Type B pancreatic cell (in vitro differentiated cells): ENCODE measurements at regions not wholly inside any gene's neighbourhood (a gene's known extent, or its start where the extent isn't known, plus 50 kb on each side); places are given as distances from the start of the nearest gene placed in this dataset.

Experiments used
- DNase-seq: peaks from one replicate; pipeline ENCODE4 v3.0.0; 2021; ENCODE audit warnings: mixed read lengths; ENCODE audit not compliant: unreplicated experiment; ENCODE audit errors: extremely low spot score
- H3K27ac Mint-ChIP-seq: 2 replicates; pipeline ENCODE4 v1.8.0; 2021; ENCODE audit warnings: mild to moderate bottlenecking, mixed read lengths
- H3K27me3 Mint-ChIP-seq: 2 replicates; pipeline ENCODE4 v1.8.0; 2021; ENCODE audit warnings: mixed read lengths
- H3K36me3 Mint-ChIP-seq: 2 replicates; pipeline ENCODE4 v1.8.0; 2021; ENCODE audit warnings: mixed read lengths
- H3K4me1 Mint-ChIP-seq: one replicate; pipeline ENCODE4 v1.8.0; 2021; ENCODE audit warnings: mixed read lengths; ENCODE audit not compliant: unreplicated experiment
- H3K4me3 Mint-ChIP-seq: 2 replicates; pipeline ENCODE4 v1.8.0; 2021; ENCODE audit warnings: mild to moderate bottlenecking, mixed read lengths
- H3K9me3 Mint-ChIP-seq: 2 replicates; pipeline ENCODE4 v1.8.0; 2021; ENCODE audit warnings: mixed read lengths
- TF ChIP-seq, protein P1 (sequence below): fragments of 200-600 bp; sonication (generic); conservative IDR thresholded peaks from 2 replicates; pipeline ENCODE4 v1.5.0; 2021; ENCODE audit warnings: antibody characterized with exemption, mild to moderate bottlenecking

DNA sequence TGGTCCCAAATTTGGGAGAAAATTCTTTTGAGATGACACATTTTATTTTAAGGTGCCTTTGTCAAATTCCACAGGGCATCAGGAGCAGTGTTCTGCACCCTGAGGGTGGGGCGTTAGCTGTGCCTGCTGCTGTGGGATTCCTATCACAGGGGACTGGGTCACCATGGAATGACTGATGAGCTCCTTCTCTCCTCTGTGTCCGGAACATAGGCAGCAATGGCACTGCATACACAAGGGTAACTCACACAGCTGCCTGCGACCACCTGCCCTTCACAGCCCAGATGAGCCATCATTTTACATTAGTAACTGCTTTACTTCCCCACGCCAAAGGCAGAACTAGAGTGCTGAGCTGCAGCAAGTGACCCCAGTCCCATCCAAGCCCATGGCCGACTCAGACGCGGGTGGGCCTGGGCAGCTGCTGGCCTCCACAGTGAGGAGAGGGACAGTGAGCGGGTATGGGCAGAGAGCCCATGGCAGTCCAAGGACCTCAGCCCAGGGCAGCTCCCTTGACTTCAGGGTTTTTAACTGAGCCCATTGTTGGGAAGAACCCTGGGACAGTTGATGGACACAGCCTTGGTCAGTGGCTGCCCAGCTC lies 93.7 kb downstream of the GADD45G start:
- H3K4me1 Mint-ChIP-seq: peaks cover 8% of the 10 kb centered on the region

DNA sequence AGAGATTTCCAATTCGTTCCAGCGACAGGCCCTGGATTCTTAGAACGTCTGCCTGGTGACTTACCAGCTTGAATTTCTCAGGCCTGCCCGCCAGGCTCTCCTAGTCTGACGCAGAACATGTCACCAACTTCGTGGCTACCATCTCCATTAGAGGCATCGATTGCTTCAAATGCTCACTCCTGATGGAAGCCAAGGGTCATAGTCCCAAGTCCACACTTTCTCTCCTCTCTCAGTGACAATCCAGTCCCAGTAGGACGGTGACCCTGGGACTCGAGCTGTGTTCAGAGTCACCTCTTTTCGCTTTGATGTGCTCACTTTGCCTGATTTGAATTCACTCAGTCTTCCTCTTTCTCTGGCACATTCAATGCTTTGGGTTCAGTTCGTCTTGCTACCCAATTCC lies 94.8 kb downstream of the GADD45G start:
- peaks cover 9% of the 10 kb centered on the region for H3K27me3 Mint-ChIP-seq
- H3K9me3 Mint-ChIP-seq: no peaks in the 10 kb centered on the region
- TF ChIP-seq, protein P1, sequence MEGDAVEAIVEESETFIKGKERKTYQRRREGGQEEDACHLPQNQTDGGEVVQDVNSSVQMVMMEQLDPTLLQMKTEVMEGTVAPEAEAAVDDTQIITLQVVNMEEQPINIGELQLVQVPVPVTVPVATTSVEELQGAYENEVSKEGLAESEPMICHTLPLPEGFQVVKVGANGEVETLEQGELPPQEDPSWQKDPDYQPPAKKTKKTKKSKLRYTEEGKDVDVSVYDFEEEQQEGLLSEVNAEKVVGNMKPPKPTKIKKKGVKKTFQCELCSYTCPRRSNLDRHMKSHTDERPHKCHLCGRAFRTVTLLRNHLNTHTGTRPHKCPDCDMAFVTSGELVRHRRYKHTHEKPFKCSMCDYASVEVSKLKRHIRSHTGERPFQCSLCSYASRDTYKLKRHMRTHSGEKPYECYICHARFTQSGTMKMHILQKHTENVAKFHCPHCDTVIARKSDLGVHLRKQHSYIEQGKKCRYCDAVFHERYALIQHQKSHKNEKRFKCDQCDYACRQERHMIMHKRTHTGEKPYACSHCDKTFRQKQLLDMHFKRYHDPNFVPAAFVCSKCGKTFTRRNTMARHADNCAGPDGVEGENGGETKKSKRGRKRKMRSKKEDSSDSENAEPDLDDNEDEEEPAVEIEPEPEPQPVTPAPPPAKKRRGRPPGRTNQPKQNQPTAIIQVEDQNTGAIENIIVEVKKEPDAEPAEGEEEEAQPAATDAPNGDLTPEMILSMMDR: no peak
- no peaks in the 10 kb centered on the region for H3K36me3 Mint-ChIP-seq
- H3K27ac Mint-ChIP-seq: no peak overlapping the region
- peaks cover 8% of the 10 kb centered on the region for H3K4me1 Mint-ChIP-seq
- DNase-seq: no peak
- H3K4me3 Mint-ChIP-seq: no peak overlapping the region

More for the DNA sequence above, 93.7 kb downstream of the GADD45G start:
- H3K4me3 Mint-ChIP-seq: no peak overlapping the region
- no peaks in the 10 kb centered on the region for H3K36me3 Mint-ChIP-seq
- H3K9me3 Mint-ChIP-seq: no peaks in the 10 kb centered on the region
- TF ChIP-seq, protein P1: no peak
- no peak overlapping the region for H3K27ac Mint-ChIP-seq
- H3K27me3 Mint-ChIP-seq: peaks cover 9% of the 10 kb centered on the region
- no peak for DNase-seq

DNA sequence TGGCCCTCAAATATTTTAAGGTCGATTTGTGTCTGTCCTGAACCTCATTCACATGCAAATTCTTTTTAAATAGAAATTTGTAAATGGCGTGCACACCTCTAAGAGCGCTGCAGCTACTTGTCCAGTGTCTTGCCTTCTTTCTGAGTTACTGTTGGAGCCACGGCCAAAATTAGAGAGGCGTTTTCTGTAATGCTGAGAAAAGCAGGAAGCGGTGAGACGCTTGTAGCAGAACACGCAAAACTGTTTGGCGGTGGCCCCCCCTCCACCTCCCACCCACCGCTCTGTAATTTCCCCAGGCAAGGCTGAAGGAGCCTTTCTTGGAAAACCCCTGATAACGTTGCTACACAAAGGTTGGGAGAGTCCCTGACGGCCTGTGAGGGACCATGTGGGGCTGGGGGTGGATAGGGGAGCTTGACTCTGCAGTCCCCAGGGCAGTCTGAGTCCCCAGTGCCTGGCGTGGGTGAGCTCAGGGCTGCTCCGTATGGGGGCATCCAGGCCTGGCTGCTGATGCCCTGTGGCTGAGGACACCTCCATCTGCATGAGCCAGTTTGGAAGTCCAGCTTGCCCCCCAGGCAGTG lies 96.5 kb downstream of the GADD45G start:
- Mint-ChIP-seq H3K27me3 (peaks cover 15% of the 10 kb centered on the region), H3K4me1 (peaks cover 4% of the 10 kb centered on the region), H3K36me3 (no peaks in the 10 kb centered on the region), H3K27ac (no peak overlapping the region), H3K9me3 (no peaks in the 10 kb centered on the region), H3K4me3 (no peak overlapping the region)
- TF ChIP-seq, protein P1: no peak
- no peak for DNase-seq

- TF ChIP-seq, protein P1: no peak
- Mint-ChIP-seq H3K27me3 (peaks cover 15% of the 10 kb centered on the region), H3K4me1 (peaks cover 4% of the 10 kb centered on the region), H3K4me3 (no peak overlapping the region), H3K36me3 (no peaks in the 10 kb centered on the region), H3K9me3 (no peaks in the 10 kb centered on the region), H3K27ac (no peak overlapping the region)
- DNase-seq: no peak
Observed at GRCh38 chr9:89702401-89702800, 97.6 kb downstream of the GADD45G start.

GRCh38 chr9:89705651-89706050 lies 100.8 kb downstream of the GADD45G start:
- H3K4me1 Mint-ChIP-seq: peaks cover 4% of the 10 kb centered on the region
- H3K36me3 Mint-ChIP-seq: no peaks in the 10 kb centered on the region
- TF ChIP-seq, protein P1: no peak
- H3K9me3 Mint-ChIP-seq: no peaks in the 10 kb centered on the region
- H3K27me3 Mint-ChIP-seq: peaks cover 10% of the 10 kb centered on the region
- no peak for DNase-seq
- no peak overlapping the region for H3K4me3 Mint-ChIP-seq
- no peak overlapping the region for H3K27ac Mint-ChIP-seq
